HCT116 (cell line): ENCODE measurements at regions not wholly inside any gene's neighbourhood (a gene's known extent, or its start where the extent isn't known, plus 50 kb on each side); places are given as distances from the start of the nearest gene placed in this dataset.

Experiments
- CTCF ChIP-seq, 3 experiments: fragments of 200-600 bp in 1 of 3; sonication (generic) in 1 of 3; IDR thresholded peaks in 2 of 3; conservative IDR thresholded peaks in 1 of 3; 2 replicates each; pipeline ENCODE4 v1.5.1; 2012 to 2017; ENCODE audit warnings: low read depth in 2 of 3, low read length in 2 of 3, antibody characterized with exemption in 1 of 3, borderline replicate concordance in 1 of 3, control low read depth in 1 of 3, mild to moderate bottlenecking in 1 of 3, mixed read lengths in 1 of 3, mixed run types in 1 of 3, moderate library complexity in 1 of 3; ENCODE audit not compliant: insufficient read depth in 1 of 3
- POLR2AphosphoS5 ChIP-seq: IDR thresholded peaks from 2 replicates; pipeline ENCODE4 v1.6.1; 2011; ENCODE audit warnings: mild to moderate bottlenecking, low read depth, low read length, moderate library complexity
- SIN3A ChIP-seq: IDR thresholded peaks from 2 replicates; pipeline ENCODE4 v1.6.1; 2012; ENCODE audit warnings: low read depth
- SP1 ChIP-seq: IDR thresholded peaks from 2 replicates; pipeline ENCODE4 v1.6.1; 2012; ENCODE audit warnings: low read depth
- ZBTB33 ChIP-seq: IDR thresholded peaks from 2 replicates; pipeline ENCODE4 v1.6.1; 2011; ENCODE audit warnings: mild to moderate bottlenecking, low read length, moderate library complexity; ENCODE audit not compliant: insufficient replicate concordance; ENCODE audit errors: extremely low read depth
- ZNF274 ChIP-seq: fragments of 200-500 bp; sonication (Bioruptor generic); IDR thresholded peaks from 2 replicates; pipeline ENCODE4 v1.6.1; 2014; ENCODE audit warnings: mild to moderate bottlenecking, low read depth, low read length, inconsistent platforms

GRCh38 chr21:35275776-35276175 is 226.7 kb upstream of the RUNX1 start:
- TF ChIP-seq CTCF (IDR thresholded peaks at IDR 0.05 in 2 of 3, conservative IDR thresholded peaks at IDR 0.05 in 1 of 3; ENCODE audit: borderline replicate concordance in 1 of 3, insufficient read depth in 1 of 3, low read depth in 2 of 3, low read length in 2 of 3) (no peak), SIN3A (no peak), ZBTB33 (no peak), POLR2AphosphoS5 (no peak), ZNF274 (no peak), SP1 (no peak)
